ENCODE measurements at regions not wholly inside any gene's neighbourhood (a gene's known extent, or its start where the extent isn't known, plus 50 kb on each side); places are given as distances from the start of the nearest gene placed in this dataset.

DNA sequence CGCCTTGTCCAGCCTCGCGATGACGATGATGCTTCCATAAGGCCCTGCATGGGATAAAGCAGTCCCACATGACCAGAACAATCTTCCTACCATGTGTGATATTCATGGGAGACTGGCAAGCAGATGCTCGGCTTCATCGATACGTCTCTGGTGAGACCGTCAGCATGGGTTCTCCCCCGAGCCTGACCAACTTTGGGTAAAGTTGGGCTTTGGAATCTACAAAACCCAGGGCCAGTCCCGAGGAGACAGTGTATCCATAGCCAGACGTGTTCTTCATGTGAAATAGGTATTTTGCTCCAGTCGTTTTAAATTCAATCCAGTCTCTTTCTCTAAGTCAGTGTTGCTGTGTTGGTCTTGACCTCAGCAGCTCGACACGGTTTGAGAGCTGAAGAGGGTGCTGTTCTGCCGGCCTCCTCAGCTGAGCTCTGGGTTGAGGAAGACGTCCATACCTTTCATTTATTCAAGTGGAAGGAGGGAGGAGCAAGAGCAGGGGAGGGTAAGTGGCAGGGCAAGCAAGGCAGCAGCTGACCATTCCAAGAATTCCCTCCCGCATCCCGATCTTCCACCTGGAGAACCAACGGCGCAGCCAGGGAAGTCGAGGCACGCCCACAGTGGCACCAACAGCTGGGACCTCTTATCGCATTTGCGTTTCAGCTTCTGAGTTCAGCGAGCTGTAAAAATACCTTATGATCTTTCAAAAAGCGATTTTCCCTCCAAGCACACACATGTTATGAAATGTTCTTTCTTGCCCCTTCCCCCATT lies 64.0 kb upstream of the THBS2 start:
- no peak for TF ChIP-seq CEBPB (IDR thresholded peaks at IDR 0.05; ENCODE audit: low read depth)
- TF ChIP-seq, protein P1, sequence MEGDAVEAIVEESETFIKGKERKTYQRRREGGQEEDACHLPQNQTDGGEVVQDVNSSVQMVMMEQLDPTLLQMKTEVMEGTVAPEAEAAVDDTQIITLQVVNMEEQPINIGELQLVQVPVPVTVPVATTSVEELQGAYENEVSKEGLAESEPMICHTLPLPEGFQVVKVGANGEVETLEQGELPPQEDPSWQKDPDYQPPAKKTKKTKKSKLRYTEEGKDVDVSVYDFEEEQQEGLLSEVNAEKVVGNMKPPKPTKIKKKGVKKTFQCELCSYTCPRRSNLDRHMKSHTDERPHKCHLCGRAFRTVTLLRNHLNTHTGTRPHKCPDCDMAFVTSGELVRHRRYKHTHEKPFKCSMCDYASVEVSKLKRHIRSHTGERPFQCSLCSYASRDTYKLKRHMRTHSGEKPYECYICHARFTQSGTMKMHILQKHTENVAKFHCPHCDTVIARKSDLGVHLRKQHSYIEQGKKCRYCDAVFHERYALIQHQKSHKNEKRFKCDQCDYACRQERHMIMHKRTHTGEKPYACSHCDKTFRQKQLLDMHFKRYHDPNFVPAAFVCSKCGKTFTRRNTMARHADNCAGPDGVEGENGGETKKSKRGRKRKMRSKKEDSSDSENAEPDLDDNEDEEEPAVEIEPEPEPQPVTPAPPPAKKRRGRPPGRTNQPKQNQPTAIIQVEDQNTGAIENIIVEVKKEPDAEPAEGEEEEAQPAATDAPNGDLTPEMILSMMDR (IDR thresholded peaks at IDR 0.05 in 2 of 3, conservative IDR thresholded peaks at IDR 0.05 in 1 of 3; ENCODE audit: borderline replicate concordance in 1 of 3, insufficient read depth in 1 of 3, low read depth in 2 of 3, low read length in 2 of 3): no peak
- TF ChIP-seq, protein P2, sequence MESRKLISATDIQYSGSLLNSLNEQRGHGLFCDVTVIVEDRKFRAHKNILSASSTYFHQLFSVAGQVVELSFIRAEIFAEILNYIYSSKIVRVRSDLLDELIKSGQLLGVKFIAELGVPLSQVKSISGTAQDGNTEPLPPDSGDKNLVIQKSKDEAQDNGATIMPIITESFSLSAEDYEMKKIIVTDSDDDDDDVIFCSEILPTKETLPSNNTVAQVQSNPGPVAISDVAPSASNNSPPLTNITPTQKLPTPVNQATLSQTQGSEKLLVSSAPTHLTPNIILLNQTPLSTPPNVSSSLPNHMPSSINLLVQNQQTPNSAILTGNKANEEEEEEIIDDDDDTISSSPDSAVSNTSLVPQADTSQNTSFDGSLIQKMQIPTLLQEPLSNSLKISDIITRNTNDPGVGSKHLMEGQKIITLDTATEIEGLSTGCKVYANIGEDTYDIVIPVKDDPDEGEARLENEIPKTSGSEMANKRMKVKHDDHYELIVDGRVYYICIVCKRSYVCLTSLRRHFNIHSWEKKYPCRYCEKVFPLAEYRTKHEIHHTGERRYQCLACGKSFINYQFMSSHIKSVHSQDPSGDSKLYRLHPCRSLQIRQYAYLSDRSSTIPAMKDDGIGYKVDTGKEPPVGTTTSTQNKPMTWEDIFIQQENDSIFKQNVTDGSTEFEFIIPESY (IDR thresholded peaks at IDR 0.05; ENCODE audit: extremely low read depth, insufficient replicate concordance, low read length): no peak
